ENCODE measurements at regions not wholly inside any gene's neighbourhood (a gene's known extent, or its start where the extent isn't known, plus 50 kb on each side); places are given as distances from the start of the nearest gene placed in this dataset.

DNA sequence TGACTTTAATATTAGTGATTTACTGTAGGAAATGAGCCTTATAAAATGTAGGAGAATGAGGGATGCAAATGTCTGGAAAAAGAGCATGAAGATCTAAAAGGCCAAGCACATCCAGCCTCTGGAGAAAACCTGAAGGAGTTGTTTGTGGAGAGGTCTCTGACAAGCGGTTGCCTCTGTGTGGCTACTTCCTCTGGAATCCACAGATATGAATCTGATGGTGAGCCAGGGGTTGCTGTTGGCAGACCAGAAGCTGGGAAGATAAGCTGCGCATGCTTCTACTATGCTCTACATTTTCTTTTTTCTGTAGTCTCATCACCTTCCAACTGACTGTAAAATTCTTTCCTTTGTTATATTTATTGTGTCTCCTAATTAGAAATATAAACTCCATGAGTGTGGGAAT, 248.6 kb downstream of the OLFM3 start:
- no peak for DNase-seq (ENCODE audit: low read depth in 3 of 3, low spot score in 2 of 3)

Measured in right renal cortex interstitium (tissue), 3 donors.